Vagina (tissue), 2 donors: ENCODE measurements at regions not wholly inside any gene's neighbourhood (a gene's known extent, or its start where the extent isn't known, plus 50 kb on each side); places are given as distances from the start of the nearest gene placed in this dataset.

Experiments
- DNase-seq, 2 donors: peaks; one replicate each; pipeline ENCODE4 v3.0.0-alpha.2; 2017; ENCODE audit errors: extremely low spot score in 2 of 2
- H3K27ac ChIP-seq: fragments of 200-600 bp; sonication (generic); one replicate; pipeline ENCODE4 v1.5.1; 2019
- H3K27me3 ChIP-seq: fragments of 200-600 bp; sonication (generic); one replicate; pipeline ENCODE4 v1.5.1; 2019
- H3K36me3 ChIP-seq, 2 donors: fragments of 200-600 bp; sonication (generic); one replicate each; pipeline ENCODE4 v1.5.1; 2017 to 2019
- H3K4me1 ChIP-seq: fragments of 200-600 bp; sonication (generic); one replicate; pipeline ENCODE4 v1.5.1; 2019
- H3K4me3 ChIP-seq, 2 donors: fragments of 200-600 bp; sonication (generic); 1 replicate in 1 of 2; 2 replicates in 1 of 2; pipeline ENCODE4 v1.5.1; 2016 to 2019
- H3K9me3 ChIP-seq: fragments of 200-600 bp; sonication (generic); one replicate; pipeline ENCODE4 v1.5.1; 2019
- CTCF ChIP-seq, 3 experiments: fragments of 450-650 bp in 2 of 3; fragments of 200-600 bp in 1 of 3; sonication (generic) in 1 of 3; IDR thresholded peaks; one replicate each; pipeline ENCODE4 v1.5.1; 2017 to 2019; ENCODE audit warnings: antibody characterized with exemption in 3 of 3, mild to moderate bottlenecking in 2 of 3, moderate library complexity in 2 of 3
- POLR2A ChIP-seq, 2 donors: fragments of 450-650 bp; IDR thresholded peaks; one replicate each; pipeline ENCODE4 v1.6.1; 2017; ENCODE audit warnings: antibody characterized with exemption in 2 of 2, mild to moderate bottlenecking in 2 of 2, moderate library complexity in 2 of 2
- POLR2AphosphoS5 ChIP-seq, 2 donors: sonication (generic); formaldehyde crosslinking; IDR thresholded peaks; one replicate each; pipeline ENCODE4 v1.9.0; 2017; ENCODE audit warnings: antibody characterized with exemption in 2 of 2, mild to moderate bottlenecking in 2 of 2, low read depth in 1 of 2; ENCODE audit not compliant: insufficient read depth in 1 of 2
- intact Hi-C: fragments of 100-400 bp; cut with DNase I; formaldehyde crosslinking; loops from one replicate; pipeline ENCODE4 v1.15.1; 2023

DNA sequence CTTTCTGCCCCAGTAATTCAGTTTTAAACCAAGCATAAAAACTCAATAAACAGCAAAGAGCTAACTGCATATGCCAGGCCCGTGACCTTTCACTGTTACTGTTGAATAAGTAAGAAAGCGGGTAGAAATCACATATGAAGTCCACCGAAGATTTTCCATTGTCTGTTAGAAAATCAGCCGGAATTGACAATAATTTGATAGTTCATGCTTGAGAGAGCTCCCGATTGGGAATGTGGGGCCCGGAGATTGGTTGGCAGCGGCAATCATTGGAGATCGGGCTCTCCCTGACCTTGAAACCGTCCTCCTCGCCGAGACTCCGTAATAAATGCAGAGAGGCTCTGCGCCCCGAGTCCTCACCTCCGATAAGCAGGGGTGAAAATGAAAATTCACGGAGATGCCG lies 709.6 kb downstream of the BRD1 start:
- intact Hi-C loops = no loop called here
- no peaks in the 10 kb centered on the region for H3K9me3 ChIP-seq
- no peak for DNase-seq
- no peak for TF ChIP-seq POLR2A (IDR thresholded peaks at IDR 0.05)
- no peak for TF ChIP-seq POLR2AphosphoS5 (IDR thresholded peaks at IDR 0.05; ENCODE audit: insufficient read depth in 1 of 2, low read depth in 1 of 2)
- TF ChIP-seq CTCF (IDR thresholded peaks at IDR 0.05) = no peak
- H3K4me3 ChIP-seq = no peak overlapping the region
- H3K36me3 ChIP-seq = no peaks in the 10 kb centered on the region
- H3K4me1 ChIP-seq = no peaks in the 10 kb centered on the region
- H3K27me3 ChIP-seq = no peaks in the 10 kb centered on the region
- H3K27ac ChIP-seq = no peak overlapping the region

- H3K9me3 ChIP-seq = no peaks in the 10 kb centered on the region
- H3K4me3 ChIP-seq = no peak overlapping the region
- H3K27ac ChIP-seq = no peak overlapping the region
- no peaks in the 10 kb centered on the region for H3K27me3 ChIP-seq
- DNase-seq = no peak
- TF ChIP-seq POLR2AphosphoS5 (IDR thresholded peaks at IDR 0.05; ENCODE audit: insufficient read depth in 1 of 2, low read depth in 1 of 2) (no peak), CTCF (IDR thresholded peaks at IDR 0.05) (no peak), POLR2A (IDR thresholded peaks at IDR 0.05) (no peak)
- H3K36me3 ChIP-seq = no peaks in the 10 kb centered on the region
- intact Hi-C loops = no loop called here
- H3K4me1 ChIP-seq = no peaks in the 10 kb centered on the region
Observed at GRCh38 chr22:49117486-49117885, 710.2 kb downstream of the BRD1 start.

- H3K9me3 ChIP-seq = no peaks in the 10 kb centered on the region
- intact Hi-C loops = no loop called here
- no peak overlapping the region for H3K4me3 ChIP-seq
- H3K4me1 ChIP-seq = no peaks in the 10 kb centered on the region
- no peaks in the 10 kb centered on the region for H3K36me3 ChIP-seq
- no peak for TF ChIP-seq POLR2AphosphoS5 (IDR thresholded peaks at IDR 0.05; ENCODE audit: insufficient read depth in 1 of 2, low read depth in 1 of 2)
- no peak for TF ChIP-seq POLR2A (IDR thresholded peaks at IDR 0.05)
- no peak for TF ChIP-seq CTCF (IDR thresholded peaks at IDR 0.05)
- no peak for DNase-seq
- no peaks in the 10 kb centered on the region for H3K27me3 ChIP-seq
- no peak overlapping the region for H3K27ac ChIP-seq
Observed at GRCh38 chr22:49116486-49117120, 711.1 kb downstream of the BRD1 start.

- H3K36me3 ChIP-seq = no peaks in the 10 kb centered on the region
- no peaks in the 10 kb centered on the region for H3K4me1 ChIP-seq
- DNase-seq = no peak
- H3K9me3 ChIP-seq = no peaks in the 10 kb centered on the region
- no peaks in the 10 kb centered on the region for H3K27me3 ChIP-seq
- intact Hi-C loops = no loop called here
- TF ChIP-seq POLR2A (IDR thresholded peaks at IDR 0.05) (no peak), CTCF (IDR thresholded peaks at IDR 0.05) (no peak), POLR2AphosphoS5 (IDR thresholded peaks at IDR 0.05; ENCODE audit: insufficient read depth in 1 of 2, low read depth in 1 of 2) (no peak)
- H3K27ac ChIP-seq = no peak overlapping the region
- no peak overlapping the region for H3K4me3 ChIP-seq
Observed at GRCh38 chr22:49116021-49116420, 711.7 kb downstream of the BRD1 start.

DNA sequence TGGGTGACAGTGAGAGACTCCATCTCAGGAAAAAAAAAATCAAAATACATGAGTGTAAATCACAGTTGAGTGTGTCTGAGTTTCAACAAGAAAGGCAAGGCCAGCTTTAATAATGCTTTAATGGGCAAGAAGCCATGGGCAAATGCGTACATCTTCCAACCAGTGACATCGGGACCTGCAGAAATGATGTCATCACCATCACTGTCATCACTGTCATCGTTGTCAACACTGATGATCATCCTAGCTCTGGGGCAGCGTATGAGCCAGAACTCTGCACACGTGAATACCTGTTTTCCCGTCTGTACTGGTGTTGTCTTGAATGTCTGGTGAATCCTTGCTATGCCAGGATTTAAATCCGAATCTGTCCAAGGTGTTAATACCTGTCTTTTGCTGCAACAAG lies 712.5 kb downstream of the BRD1 start:
- TF ChIP-seq POLR2AphosphoS5 (IDR thresholded peaks at IDR 0.05; ENCODE audit: insufficient read depth in 1 of 2, low read depth in 1 of 2) (no peak), POLR2A (IDR thresholded peaks at IDR 0.05) (no peak), CTCF (IDR thresholded peaks at IDR 0.05) (no peak)
- H3K27me3 ChIP-seq = no peaks in the 10 kb centered on the region
- intact Hi-C loops = no loop called here
- no peaks in the 10 kb centered on the region for H3K9me3 ChIP-seq
- no peak overlapping the region for H3K27ac ChIP-seq
- no peaks in the 10 kb centered on the region for H3K4me1 ChIP-seq
- DNase-seq = no peak
- H3K36me3 ChIP-seq = no peaks in the 10 kb centered on the region
- H3K4me3 ChIP-seq = no peak overlapping the region
